AG10803 (cell line): ENCODE measurements at regions not wholly inside any gene's neighbourhood (a gene's known extent, or its start where the extent isn't known, plus 50 kb on each side); places are given as distances from the start of the nearest gene placed in this dataset.

Experiments
- DNase-seq: peaks from one replicate; pipeline ENCODE4 v3.0.0; 2010; ENCODE audit warnings: low read depth
- H3K4me3 ChIP-seq: 2 replicates; pipeline ENCODE4 v1.5.1; 2011; ENCODE audit warnings: mild to moderate bottlenecking, low read length, control low read depth
- TF ChIP-seq, protein P1 (sequence below): conservative IDR thresholded peaks from 2 replicates; pipeline ENCODE4 v1.5.1; 2011; ENCODE audit warnings: mild to moderate bottlenecking, low read length, control low read depth, inconsistent platforms

DNA sequence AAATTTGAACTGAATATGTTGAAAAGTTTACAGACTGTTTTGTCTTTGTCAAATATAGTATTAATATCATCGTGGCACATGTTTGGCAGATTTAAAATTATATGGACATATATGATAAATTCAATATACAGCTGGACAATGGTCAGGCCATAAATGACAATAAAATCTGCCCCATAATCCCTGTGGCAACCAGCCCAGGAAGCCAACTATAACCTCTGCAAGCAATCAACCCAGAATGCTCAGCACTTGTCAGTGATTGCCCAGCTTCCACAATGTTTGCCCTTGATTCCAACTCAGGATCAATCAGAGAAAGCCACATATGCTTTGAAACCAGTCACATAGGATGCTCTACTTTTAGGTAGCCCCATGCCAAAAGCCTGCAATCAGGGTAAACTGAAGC lies 671.9 kb downstream of the SUCLG1 start:
- TF ChIP-seq, protein P1, sequence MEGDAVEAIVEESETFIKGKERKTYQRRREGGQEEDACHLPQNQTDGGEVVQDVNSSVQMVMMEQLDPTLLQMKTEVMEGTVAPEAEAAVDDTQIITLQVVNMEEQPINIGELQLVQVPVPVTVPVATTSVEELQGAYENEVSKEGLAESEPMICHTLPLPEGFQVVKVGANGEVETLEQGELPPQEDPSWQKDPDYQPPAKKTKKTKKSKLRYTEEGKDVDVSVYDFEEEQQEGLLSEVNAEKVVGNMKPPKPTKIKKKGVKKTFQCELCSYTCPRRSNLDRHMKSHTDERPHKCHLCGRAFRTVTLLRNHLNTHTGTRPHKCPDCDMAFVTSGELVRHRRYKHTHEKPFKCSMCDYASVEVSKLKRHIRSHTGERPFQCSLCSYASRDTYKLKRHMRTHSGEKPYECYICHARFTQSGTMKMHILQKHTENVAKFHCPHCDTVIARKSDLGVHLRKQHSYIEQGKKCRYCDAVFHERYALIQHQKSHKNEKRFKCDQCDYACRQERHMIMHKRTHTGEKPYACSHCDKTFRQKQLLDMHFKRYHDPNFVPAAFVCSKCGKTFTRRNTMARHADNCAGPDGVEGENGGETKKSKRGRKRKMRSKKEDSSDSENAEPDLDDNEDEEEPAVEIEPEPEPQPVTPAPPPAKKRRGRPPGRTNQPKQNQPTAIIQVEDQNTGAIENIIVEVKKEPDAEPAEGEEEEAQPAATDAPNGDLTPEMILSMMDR: no peak
- H3K4me3 ChIP-seq: no peak overlapping the region
- no peak for DNase-seq

DNA sequence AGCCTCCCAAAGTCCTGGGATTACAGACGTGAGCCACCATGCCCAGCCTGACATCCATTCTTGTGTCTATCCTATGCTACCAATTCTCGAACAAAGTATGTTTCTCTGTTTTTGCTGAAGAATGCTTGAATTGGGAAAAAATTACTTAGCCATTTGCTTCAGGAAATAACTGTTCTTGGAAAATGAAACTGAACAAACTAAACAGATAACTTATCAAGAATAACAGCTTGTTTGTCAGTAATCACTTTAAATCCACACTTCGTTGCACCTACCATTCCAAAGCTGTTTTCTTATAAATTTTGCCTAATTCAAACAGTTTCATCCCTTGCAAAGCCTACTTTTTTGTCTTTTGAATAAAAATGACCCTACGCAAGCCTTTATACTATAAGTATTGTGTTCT lies 672.9 kb downstream of the SUCLG1 start:
- H3K4me3 ChIP-seq: no peak overlapping the region
- DNase-seq: no peak
- TF ChIP-seq, protein P1: no peak

DNA sequence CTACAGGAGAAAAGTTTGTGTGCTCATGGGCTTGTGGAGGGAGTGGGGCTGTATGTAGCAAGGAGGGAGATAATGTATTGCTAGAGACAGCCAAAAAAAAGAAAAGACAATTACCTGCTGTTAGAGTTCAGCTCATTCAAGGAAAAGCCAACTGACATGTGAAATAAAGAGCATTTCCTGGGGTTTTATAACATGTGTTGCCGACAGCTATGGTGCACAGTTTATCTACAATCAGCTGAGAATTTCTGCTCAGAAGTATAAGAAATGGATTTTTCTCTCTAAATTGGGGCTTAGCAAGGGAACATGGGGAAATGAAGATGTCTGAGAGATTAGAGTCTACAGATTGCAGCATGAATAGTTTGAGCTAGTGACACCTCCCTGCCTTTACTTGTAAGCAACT lies 674.1 kb downstream of the SUCLG1 start:
- H3K4me3 ChIP-seq: no peak overlapping the region
- TF ChIP-seq, protein P1: no peak
- no peak for DNase-seq

DNA sequence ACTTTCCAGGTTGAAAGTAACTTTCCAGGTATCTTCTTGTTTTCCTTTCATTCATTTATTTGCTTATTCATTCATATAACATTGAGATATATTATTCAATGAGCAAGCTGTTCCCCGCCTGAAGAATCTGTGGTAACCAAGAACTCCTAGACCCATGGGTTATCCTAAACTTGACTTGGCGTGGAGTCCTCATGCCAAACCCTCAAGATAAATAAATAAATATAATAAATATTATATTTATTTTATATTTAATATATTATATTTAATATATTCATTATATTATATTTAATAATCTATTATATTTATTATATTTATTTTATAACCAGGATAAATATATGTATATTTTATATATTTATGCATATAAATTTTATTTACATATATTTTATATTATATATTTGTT lies 674.8 kb downstream of the SUCLG1 start:
- DNase-seq: no peak
- TF ChIP-seq, protein P1: no peak

DNA sequence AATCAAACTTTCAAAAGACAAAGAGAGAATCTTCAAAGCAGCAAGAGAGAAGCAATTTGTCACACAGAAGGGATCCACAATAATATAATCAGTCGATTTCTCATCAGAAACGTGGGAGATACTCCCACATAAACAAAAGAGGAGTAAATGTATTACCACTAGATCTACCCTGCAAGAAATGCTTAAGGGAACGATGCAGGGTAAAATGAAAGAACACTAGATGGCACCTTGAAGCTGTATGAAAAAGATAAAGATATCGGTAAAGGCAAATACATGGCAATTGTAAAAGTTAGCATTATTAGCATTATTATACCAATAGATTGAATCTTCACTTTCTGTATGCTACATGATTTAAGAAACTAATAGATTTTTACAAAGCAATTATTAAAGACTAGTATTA lies 677.0 kb downstream of the SUCLG1 start:
- DNase-seq: no peak
- TF ChIP-seq, protein P1: no peak
- H3K4me3 ChIP-seq: no peak overlapping the region

More for the DNA sequence above, 674.8 kb downstream of the SUCLG1 start:
- no peak overlapping the region for H3K4me3 ChIP-seq

DNA sequence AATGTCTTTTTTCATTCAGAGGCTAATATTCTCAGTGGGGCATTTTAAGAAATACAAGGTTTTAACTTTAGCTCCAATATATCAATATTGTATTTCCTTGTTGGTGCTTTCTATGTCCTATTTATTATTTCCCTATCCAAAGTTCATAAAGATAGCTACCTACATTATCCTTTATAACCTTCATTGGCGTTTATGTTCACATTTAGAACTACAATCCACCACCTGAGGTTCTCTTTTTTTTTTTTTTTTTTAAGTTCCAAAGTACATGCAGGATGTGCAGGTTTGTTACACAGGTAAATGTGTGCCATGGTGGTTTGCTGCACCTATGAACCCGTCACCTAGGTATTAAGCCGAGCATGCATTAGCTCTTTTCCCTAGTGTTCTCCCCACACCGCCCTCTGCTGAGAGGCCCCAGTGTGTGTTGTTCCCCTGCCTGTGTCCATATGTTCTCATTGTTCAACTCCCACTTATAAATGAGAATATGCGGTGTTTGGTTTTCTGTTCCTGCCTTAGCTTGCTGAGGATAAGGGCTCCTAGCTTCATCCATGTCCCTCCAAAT lies 694.6 kb downstream of the SUCLG1 start:
- H3K4me3 ChIP-seq: no peak overlapping the region
- TF ChIP-seq, protein P1: no peak
- no peak for DNase-seq

DNA sequence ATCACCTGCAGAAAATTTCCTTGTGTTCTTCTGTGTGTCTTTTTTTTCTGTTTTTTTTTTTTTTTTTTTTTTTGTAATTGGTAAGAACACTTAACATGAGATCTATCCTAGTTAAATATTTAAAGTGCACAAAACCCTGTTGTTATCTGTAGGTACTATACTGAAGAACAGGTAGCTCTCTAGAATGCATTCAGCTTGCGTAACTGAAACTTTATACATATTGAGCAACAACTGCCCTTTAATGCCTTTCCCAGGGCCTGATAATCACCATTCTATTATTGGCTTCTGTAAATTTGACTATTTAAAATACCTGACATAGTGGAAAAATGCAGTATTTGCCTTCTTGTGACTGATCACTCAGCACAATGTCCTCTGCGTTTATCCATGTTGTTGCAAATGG lies 701.8 kb downstream of the SUCLG1 start:
- TF ChIP-seq, protein P1: no peak
- no peak overlapping the region for H3K4me3 ChIP-seq
- DNase-seq: no peak
